Renal cortex interstitium (tissue), 11 donors: ENCODE measurements at regions not wholly inside any gene's neighbourhood (a gene's known extent, or its start where the extent isn't known, plus 50 kb on each side); places are given as distances from the start of the nearest gene placed in this dataset.
A peak's percentile ranks its signal among the peaks of the same experiment; 100 is the strongest.
"Not testable (repeated sequence)": the region's sequence is repeated elsewhere in the genome, so short reads cannot be mapped to it uniquely, and the experiment has no call there.

Experiments used
- DNase-seq, 11 donors: peaks; one replicate each; pipeline ENCODE4 v3.0.0-alpha.2; 2013; ENCODE audit warnings: low read depth in 9 of 11, low spot score in 4 of 11; ENCODE audit errors: extremely low read depth in 1 of 11

DNA sequence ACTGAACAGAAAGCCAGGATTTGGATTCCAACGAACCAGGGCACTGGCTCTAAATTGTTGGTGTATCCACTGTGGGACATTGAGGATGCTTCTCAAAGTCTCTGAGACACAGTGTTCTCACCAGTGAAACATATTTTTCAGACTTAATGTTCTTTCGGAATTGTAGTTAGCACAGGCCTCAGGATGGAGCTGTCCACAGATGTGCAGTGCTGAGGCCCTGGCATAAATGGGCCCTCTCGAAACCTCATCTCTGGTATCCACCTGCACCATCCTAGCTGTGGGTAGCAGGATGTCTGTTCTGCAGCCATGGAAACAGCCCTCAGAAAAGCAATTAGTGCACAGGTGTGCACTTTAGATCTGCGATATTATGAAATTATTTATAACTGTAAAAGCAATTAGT lies 656.8 kb downstream of the TBC1D22A start:
- DNase-seq: peak in 7 of 11 donors; percentile 2 to 14 (median 7)

DNA sequence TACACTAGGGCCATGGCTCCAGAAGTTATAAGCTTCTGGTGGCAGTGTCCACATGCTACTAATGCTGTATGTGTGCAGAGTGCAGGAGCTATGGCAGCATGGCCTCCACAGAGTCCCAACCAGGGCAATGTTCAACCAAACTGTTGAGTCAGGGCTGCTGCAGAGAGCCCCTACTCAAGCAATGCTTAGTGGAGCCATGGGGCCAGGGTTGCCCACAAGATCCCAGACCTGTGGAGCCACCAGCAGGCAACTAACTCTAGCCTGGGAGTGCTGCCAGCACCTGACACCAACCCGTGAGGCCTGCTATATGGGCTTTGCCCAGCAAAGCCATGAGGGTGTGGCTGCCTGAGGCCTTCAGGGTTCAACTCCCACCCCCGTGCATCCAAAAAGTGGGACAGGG lies 655.2 kb downstream of the TBC1D22A start:
- DNase-seq: no peak

DNA sequence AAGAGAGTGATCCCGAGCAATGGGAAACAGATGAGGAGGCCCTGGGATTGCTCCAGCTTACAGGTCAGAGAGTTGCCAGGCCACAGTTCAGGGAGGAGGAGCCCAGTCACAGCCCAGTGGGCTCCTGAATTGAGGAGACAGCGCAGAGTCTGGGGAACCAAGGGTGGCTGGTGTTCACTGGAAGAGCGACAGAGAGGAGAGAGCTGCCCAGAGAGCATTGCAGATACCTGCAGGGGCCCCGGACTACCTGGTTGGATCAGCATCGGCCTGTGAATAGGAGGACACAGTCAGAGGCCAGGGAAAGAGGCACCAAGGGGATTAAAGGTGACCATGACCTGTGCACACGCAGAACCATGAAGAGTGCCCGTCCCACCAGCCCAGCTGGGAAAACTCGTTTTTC lies 648.6 kb downstream of the TBC1D22A start:
- DNase-seq: no peak

DNA sequence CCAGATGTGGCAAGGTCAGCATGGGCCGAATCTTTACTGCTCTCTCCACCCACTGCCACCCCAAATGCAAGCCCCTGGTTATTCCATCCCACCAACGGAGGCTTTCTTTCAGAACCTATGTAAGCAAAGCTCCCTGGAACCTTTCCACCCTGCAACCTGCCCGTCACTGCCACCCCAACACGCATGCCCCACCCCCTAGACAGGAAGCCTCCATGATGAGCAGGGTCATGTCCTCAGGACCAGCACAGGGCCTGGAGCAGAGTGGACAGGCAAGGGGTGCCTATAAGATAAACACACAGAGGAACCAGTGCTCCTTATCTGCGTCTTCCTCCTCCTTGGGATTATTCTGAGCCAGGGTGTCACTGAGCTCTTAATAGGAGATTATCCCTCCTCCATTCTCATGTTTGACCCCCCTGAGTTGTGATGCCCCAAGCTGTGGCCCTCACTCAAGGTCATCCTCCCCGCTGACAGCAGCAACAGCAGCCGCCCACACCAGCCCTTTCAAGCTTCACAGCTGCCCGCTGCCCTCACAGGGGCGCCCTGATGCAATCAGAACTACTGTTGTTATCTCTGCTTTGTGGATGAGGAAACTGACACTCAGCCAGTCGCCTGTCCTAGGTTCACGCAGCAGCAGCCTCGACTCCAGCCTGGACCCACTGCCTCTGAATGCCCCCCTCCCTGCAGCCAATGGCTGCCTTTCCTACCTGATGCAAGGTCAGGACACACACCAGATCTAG lies 647.3 kb downstream of the TBC1D22A start:
- DNase-seq: no peak

DNA sequence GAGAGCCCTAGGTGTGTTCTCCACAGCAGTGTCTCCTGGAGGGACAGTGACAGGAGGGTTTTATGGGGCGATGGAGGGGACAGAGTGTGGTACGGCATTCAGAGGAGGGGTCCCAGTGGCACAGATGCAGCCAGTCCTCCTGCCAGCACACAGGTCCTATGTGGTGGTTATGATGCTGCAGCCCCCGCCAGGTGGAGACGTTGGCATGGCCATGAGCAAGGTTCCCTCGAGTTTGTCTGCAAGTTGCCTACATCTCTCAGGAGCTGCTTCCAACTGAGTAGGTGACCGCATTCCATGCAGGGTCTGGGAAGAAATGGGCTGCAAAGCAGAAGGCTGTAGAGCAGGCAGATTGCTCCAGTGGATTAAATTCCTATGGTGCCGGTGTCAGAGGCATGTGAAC lies 646.0 kb downstream of the TBC1D22A start:
- no peak for DNase-seq

DNA sequence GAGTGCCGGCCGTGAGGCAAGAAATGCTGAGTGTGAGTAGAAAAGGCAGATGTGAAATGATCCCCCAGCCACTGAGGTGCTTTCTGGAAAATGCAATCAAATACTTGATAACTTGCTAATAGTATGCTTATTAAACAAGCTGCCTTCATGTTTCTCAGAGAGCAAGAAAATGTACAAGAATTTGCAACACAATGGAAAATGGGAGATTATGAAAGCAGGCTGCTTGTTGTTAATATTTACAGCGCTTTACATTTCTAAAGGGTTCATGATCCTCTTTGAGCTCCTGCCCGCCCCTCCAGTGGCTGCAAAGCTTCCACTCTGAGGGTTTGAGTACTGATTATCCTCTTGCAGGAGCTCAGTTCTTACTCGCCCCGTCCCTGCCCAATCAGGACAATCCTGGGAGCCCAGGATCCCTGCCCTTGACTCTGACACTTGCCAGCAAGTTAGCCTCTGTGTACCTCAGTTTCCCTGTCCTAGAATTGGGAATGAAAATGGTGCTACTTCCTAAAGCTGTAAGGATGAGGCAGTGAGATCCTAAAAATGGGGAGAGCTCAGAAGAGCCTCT lies 645.1 kb downstream of the TBC1D22A start:
- DNase-seq: no peak

DNA sequence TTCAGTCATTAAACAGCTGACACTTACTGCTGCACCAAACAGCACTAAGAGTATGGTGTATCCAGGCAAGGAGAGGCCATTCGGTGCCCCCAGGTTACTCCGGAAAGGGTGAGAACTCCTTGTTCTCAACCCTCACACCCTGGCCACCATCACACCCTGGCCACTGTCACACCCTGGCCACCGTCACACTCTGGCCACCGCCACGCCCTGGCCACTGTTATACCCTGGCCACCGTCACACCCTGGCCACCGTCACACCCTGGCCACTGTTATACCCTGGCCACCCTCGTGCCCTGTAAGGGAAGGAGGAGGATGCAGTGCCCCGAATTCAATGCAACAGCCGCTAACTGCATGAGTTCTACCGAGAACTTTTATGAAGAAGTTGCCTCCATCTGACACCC lies 644.4 kb downstream of the TBC1D22A start:
- no peak for DNase-seq

DNA sequence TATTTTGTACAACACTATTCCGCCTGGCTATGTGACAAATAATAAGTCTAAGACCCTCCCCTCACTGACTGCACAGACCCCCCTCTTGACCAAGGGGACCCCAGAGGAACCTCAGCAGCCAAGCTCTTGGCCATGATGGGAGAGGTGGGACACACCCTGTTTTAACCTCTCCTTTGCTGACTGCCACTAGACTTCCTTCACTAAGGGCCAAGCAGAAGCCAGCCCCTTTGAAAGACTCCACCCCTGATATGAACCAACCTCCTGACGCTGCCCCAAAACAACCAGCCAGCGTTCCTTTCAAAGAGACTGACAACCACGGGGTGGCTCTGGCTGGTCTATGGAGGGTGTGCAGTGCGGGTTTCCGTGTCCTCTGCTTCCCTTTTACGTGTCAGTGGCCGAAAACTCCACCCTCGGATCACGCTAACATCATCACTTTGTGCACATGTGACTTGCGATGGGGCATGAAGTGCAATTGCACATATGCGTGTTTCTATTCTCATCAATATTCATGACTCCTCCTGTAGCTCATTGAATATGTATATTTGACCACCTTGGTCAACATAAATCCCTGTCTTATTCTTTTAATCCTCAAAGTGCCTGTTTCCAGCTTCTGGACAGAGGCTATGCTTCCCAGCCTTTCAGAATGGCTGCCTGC lies 643.9 kb downstream of the TBC1D22A start:
- DNase-seq: no peak

DNA sequence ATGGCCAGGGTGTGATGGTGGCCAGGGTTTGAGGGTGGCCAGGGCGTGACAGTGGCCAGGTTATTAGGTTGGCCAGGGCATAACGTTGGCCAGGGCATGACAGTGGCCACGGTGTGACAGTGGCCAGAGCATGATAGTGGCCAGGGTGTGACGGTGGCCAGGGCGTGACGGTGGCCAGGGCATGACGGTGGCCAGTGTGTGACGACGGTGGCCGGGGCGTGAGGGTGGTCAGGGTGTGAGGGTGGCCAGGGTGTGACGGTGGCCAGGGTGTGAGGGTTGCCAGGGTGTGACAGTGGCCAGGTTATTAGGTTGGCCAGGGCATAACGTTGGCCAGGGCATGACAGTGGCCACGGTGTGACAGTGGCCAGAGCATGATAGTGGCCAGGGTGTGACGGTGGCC lies 642.8 kb downstream of the TBC1D22A start:
- not testable (repeated sequence) for DNase-seq

DNA sequence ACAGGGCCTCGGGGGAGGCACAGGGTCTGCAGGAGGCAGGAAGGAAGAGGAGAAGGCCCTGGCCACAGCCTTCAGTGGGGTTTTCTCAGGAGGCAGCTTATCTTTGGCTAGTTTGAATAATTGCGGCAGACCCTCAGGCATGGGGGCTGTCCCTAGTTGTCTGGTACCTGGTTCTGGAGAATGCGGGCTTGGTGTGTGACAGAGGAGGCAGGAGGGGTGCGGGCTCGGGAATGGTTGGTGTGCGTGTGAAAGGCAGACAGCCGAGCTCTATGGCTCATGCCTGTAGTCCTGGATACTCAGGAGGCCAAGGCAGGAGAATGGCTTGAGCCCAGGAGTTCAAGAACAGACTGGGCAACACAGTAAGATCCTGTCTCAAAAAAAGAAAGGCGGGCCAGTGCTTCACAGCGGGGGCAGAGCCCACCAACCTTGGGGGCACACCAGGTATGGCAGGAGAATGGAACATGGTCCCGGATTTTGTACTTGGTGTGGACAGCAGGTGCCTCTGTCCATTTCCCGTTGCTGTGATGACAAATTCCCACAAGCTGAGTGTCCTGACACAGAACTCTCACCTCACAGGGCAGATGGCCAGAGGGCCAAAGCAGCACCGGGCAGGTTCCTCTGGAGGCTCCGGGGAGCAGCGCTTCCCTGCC lies 640.6 kb downstream of the TBC1D22A start:
- DNase-seq: no peak

DNA sequence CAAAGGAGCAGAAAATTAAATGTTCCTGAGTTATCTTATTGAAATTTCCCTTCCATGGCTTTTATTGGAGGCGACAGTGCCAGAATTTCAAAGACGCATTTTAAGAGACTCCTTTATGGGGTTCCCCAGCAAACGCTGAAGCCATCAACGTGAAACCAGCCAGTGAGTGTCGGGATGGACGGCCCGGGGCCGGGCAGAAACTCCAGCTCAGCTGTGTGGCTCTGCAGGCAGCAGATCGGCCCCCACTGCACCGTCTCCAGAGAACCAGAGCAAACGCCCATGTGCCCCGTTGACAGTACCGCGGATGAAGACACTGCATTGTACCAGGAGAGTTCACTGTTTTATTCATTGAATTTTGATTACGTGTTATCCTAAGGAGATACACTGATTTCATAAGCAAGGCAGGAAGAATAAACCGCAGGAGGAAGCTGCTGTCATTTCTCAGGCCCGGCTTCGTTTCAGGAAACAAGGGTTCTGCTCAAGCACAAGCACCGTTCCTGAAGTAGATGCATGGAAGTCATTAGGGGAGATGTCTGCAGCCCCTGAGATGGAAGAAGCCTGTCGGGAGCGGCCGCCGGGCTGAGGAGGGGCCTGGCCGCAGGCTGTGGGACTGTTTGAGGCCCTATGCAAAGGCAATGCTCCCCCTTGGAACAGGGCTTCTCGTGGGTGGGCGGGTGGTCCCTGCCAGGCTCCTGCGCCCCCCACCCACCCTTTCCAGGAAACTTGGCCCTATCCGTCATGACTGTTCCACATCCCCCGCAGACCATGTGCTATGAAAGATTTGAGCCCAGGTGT lies 639.7 kb downstream of the TBC1D22A start:
- DNase-seq: no peak

DNA sequence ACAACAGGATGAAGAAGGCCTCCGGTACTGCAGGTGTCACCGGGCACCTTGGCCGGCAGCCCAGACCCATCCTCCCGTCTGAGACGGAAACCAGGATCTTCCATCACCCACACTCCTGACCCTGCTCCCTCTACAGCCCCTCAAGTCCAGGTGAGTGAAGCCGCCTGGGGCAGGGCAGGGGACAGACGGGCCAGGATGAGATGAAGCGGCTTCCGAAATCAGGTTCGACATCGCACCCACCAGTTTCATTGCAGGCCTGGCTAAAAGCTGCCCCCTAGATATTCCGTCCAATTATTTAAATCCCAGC lies 639.1 kb downstream of the TBC1D22A start:
- no peak for DNase-seq

DNA sequence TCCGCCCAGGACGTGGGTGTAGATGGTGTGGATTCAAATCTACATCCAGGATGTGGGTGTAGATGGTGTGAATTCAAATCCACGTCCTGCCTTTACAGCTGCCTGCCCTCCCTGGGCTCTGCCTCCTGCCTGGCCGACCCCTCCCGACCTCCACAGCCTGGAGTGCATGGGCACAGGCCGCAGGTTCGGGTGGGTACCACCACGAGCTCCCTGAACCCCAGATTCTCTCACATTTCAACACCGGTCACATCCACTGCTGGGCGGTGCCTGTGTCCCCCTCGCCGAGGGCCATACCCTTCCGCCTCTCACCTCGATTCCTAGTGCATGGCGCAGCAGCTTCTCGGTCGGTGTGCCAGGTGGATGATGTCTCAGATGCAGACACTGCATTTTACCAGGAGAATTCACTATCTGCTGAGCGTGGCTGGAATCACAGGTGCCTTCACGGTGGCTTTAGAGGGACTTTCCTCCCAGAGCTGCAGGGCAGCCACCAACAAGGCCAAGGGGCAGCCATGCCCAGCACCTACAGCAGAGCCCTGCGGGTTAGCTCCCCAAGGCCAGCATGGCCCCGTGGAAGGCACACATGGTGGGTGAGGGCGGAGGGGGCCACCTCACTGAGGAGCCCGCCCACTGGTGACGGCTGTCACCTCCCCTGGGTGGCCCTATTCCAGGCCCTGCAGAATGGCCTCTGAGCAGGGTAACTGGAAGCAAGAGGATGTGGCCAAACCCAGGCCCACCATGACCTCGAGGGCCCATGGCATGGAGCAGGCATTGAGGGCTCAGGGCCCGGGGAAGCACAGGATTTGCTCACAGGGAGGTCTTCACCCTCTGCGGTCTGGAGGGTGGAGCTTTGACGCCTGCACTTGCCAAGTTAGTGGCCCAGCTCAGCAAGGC lies 638.5 kb downstream of the TBC1D22A start:
- no peak for DNase-seq

DNA sequence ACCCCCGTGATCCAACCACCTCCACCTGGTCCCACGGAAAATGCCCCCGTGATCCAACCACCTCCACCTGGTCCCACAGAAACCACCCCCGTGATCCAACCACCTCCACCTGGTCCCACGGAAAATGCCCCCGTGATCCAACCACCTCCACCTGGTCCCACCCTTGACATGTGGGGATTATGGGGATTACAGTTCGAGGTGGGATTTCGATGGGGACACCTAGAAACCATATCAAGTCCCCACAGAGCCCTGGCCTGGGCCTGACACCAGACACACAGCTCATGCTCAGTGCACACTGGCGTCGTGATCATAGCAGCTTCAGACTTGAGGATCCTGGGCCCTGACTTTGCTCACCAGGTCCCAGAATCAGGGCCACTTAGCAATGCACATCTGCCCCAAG lies 637.7 kb downstream of the TBC1D22A start:
- not testable (repeated sequence) for DNase-seq

DNA sequence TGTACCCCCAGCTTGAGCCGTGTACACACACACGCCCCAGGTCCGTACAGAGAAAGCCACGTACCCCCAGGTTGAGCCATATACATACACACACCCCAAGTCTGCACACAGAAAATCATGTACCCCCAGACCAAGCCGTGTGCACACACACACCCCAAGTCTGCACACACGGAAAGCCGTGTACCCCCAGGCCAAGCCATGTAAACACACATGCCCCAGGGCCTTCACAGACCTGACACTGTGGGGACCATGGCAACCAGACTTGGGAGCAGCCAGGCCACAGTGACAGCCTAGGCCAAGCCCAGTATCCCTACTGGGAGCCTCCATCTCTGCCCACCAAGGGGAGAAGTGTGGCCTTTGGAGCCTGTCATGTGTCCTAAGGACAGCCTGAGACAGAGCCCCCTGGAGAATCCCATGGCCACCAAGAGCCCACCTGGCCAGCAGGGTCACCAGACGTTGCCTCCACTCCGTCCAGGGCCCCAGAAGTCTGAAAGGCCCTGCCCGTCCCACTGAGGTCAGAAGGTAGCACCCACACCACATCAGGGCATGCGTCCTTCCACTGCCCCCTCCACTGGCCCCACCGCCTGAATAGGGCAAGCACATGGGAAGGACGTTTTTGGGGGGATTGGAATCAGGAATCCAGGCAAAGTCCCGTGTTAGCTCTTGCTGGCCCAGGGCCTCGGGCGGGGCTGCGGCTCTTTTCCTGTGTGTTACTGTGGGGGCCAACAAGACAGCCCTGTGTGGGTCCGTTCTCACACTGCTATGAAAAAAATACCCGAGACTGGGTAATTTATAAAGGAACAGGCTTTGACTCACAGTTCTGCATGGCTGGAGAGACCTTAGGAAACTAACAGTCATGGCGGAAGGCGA lies 636.7 kb downstream of the TBC1D22A start:
- no peak for DNase-seq

DNA sequence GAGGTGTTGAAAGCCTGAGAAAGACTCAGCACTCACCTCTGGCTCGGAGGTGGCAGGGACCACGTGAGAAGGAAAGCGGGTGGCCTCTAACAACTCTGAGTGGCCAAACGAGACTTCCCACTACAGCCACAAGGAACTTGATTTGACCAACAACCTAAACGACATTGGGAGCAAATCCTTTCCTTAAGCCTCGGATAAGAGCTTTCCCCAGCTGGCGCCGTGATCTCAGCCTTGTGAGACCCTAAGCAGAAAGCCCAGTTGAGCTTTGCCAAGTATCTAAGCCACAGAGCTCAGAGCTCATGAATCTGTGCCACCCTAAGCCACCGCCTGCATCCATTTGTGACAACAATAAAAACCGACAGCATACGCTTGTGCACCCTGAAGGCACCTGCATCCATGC lies 636.0 kb downstream of the TBC1D22A start:
- DNase-seq: no peak

DNA sequence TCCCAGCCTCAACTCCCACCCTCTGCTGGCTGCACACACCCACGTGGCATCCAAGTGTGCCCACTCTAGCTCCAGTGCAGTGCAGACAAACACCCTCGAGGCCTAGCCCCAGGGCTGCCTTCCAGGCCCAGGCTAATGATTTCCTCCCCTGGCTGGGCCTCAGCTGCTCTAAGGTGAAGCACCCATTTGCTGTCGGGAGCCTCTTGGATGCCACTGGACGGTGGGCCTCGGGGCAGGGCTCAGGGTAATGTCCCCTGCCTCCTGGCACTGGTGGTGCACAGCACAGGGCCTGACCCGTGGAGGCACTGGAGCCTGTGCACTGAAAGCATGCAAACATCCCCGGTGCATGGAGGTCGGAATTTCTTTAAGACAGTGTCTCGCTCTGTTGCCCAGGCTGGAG lies 635.2 kb downstream of the TBC1D22A start:
- DNase-seq: no peak

DNA sequence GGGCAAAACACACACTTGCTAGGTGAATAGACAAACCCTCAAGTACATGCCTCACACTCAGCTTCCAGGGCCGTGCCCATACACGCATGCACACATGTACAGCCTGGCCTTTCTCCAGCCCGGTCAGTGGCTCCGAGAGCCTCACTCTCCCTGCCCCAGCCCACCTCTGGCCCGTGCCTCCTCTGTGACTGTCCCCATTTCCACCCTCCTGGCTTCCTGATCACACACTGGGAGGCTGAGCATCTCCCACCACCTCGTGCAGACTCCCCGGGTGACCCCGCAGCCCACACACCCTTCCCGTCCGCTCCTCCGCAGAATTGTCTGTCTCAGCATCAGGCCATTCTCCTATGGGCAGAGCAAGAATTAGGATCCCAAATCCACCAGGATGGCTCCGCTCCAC lies 634.1 kb downstream of the TBC1D22A start:
- no peak for DNase-seq
